ENCODE measurements at regions not wholly inside any gene's neighbourhood (a gene's known extent, or its start where the extent isn't known, plus 50 kb on each side); places are given as distances from the start of the nearest gene placed in this dataset.

DNA sequence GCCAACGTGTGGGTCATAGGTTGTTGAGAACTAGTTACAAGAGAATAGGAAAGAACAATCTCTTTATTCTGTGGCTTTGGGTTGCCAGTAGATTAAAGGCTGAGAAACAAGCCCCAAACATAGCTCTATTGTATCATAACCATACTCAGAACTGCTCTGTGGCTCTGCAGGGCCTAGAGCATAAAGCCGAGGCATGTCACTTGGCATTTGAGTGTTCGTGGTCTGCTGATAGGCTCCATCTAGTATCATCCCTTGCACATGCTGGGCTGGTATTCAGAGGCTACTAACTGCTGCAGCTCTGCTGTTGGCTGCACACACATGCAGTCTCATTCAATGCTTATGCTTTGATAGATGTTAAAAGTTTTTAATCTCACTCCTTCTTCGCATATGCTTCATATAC, 157.9 kb downstream of the OGFRL1 start:
- TF ChIP-seq, protein P1, sequence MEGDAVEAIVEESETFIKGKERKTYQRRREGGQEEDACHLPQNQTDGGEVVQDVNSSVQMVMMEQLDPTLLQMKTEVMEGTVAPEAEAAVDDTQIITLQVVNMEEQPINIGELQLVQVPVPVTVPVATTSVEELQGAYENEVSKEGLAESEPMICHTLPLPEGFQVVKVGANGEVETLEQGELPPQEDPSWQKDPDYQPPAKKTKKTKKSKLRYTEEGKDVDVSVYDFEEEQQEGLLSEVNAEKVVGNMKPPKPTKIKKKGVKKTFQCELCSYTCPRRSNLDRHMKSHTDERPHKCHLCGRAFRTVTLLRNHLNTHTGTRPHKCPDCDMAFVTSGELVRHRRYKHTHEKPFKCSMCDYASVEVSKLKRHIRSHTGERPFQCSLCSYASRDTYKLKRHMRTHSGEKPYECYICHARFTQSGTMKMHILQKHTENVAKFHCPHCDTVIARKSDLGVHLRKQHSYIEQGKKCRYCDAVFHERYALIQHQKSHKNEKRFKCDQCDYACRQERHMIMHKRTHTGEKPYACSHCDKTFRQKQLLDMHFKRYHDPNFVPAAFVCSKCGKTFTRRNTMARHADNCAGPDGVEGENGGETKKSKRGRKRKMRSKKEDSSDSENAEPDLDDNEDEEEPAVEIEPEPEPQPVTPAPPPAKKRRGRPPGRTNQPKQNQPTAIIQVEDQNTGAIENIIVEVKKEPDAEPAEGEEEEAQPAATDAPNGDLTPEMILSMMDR (IDR thresholded peaks at IDR 0.05), result no peak

DNA sequence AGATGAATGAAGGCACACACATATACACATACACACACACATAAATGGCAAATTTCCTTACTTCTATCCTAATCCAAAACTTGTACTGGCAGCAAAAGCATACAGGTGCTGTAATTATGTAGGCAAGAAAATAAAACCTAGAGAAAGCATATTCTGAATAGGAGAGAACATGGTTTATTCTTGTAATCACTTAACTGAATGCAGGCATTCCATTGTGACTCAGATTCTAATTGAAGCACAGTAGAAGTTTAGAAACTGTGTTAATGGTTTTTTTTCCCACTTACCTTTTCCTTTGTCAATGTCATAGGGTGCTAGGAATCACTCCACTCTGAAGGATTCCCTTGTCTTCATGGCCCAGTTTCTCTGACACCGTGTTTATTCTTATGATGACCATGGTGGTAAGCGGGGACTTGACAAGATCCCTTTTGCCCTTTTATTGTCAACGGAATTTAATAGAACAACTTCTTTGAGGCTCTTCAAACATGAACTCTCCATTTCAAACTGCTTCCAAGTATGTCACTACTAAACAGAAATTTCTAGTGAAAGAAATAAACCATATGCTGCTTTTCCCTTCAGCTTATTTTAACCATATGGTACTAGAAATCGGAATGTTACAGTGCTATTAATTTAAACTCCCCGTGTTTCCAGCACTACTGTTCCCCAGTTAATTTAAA, 164.2 kb downstream of the OGFRL1 start:
- TF ChIP-seq, protein P1 (IDR thresholded peaks at IDR 0.05), result no peak

- TF ChIP-seq, protein P1 (IDR thresholded peaks at IDR 0.05), result no peak
Measured at GRCh38 chr6:71453371-71453706, 164.7 kb downstream of the OGFRL1 start.

DNA sequence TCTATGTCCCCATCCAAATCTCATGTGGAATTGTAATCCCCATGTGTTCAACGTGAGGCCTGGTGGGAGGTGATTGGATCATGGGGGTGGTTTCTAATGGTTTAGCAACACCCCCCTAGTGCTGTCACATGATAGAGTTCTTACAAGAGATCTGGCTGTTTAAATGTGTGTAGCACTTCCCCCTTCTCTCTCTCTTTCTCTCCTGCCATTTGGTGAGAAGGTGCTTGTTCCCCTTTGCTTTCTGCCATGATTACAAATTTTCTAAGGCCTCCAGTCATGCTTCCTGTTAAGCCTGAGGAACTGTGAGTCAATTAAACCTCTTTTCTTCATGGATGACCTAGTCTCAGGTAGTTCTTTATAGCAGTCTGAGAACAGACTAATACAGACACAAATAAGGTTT, 165.4 kb downstream of the OGFRL1 start:
- TF ChIP-seq, protein P1 (IDR thresholded peaks at IDR 0.05), result no peak

- TF ChIP-seq, protein P1 (IDR thresholded peaks at IDR 0.05), result no peak
Measured at GRCh38 chr6:71457929-71458328, 169.3 kb downstream of the OGFRL1 start.

DNA sequence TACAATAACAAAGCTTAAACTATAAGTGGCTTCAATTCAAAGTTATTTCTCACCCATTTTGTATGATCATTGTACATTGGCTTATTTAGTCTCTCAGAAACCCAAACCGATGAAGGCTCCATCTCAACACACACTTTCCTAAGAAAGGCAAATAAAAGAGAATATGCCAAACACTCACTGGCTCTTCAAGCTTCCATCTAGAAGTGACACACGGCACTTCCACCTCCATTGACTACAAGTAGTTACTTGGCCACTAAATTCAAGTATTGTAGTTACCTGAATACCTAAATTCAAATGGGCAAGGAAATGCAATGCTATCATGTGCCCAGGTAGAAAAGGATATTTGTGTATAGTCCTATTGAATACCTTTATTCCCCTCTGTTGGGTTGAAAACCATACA, 170.6 kb downstream of the OGFRL1 start:
- TF ChIP-seq, protein P1 (IDR thresholded peaks at IDR 0.05), result no peak

- TF ChIP-seq, protein P1 (IDR thresholded peaks at IDR 0.05), result no peak
Measured at GRCh38 chr6:71460933-71461332, 172.3 kb downstream of the OGFRL1 start.

- TF ChIP-seq, protein P1 (IDR thresholded peaks at IDR 0.05), result no peak
Measured at GRCh38 chr6:71463061-71463460, 174.4 kb downstream of the OGFRL1 start.
